H9 (cell line): ENCODE measurements at regions not wholly inside any gene's neighbourhood (a gene's known extent, or its start where the extent isn't known, plus 50 kb on each side); places are given as distances from the start of the nearest gene placed in this dataset.

ENCODE experiments used
- DNase-seq: peaks from one replicate; pipeline ENCODE4 v3.0.0-alpha.2; 2017
- H2AFZ ChIP-seq: one replicate; pipeline ENCODE4 v1.6.1; 2013; ENCODE audit warnings: mild to moderate bottlenecking, low read length, control low read depth, moderate library complexity
- H2AK5ac ChIP-seq: 2 replicates; pipeline ENCODE4 v1.6.1; 2013; ENCODE audit warnings: low read length, control low read depth, mixed read lengths; ENCODE audit not compliant: insufficient read length
- H2BK120ac ChIP-seq: one replicate; pipeline ENCODE4 v1.6.1; 2013; ENCODE audit warnings: low read depth, mild to moderate bottlenecking, low read length, control low read depth, inconsistent platforms; ENCODE audit not compliant: poor library complexity, severe bottlenecking
- H2BK12ac ChIP-seq: 2 replicates; pipeline ENCODE4 v1.6.1; 2013; ENCODE audit warnings: low read length, control low read depth, mixed read lengths, low read depth; ENCODE audit not compliant: insufficient read length
- H2BK15ac ChIP-seq: 2 replicates; pipeline ENCODE4 v1.6.1; 2013; ENCODE audit warnings: low read depth, low read length, control low read depth
- H2BK20ac ChIP-seq: one replicate; pipeline ENCODE4 v1.6.1; 2013; ENCODE audit warnings: low read depth, mild to moderate bottlenecking, low read length, control low read depth, inconsistent platforms; ENCODE audit not compliant: poor library complexity, severe bottlenecking
- H2BK5ac ChIP-seq: 2 replicates; pipeline ENCODE4 v1.6.1; 2013; ENCODE audit warnings: low read length, control low read depth, mixed read lengths; ENCODE audit not compliant: insufficient read length
- H3K14ac ChIP-seq: 2 replicates; pipeline ENCODE4 v1.6.1; 2013; ENCODE audit warnings: low read length, control low read depth; ENCODE audit not compliant: insufficient read depth
- H3K18ac ChIP-seq: 2 replicates; pipeline ENCODE4 v1.6.1; 2013; ENCODE audit warnings: low read depth, mild to moderate bottlenecking, mixed read lengths, low read length, control low read depth; ENCODE audit not compliant: insufficient read length
- H3K23ac ChIP-seq: 2 replicates; pipeline ENCODE4 v1.6.1; 2013; ENCODE audit warnings: low read length, control low read depth, mixed read lengths, low read depth; ENCODE audit not compliant: insufficient read length
- H3K23me2 ChIP-seq: 2 replicates; pipeline ENCODE4 v1.6.1; 2013; ENCODE audit warnings: low read depth, mild to moderate bottlenecking, mixed read lengths, low read length, control low read depth; ENCODE audit not compliant: insufficient read length, poor library complexity, severe bottlenecking
- H3K27ac ChIP-seq: 2 replicates; pipeline ENCODE4 v1.5.1; 2013; ENCODE audit warnings: low read length, control low read depth, mixed read lengths, low read depth; ENCODE audit not compliant: insufficient read length
- H3K27me3 ChIP-seq: 2 replicates; pipeline ENCODE4 v1.6.1; 2013; ENCODE audit warnings: low read length, control low read depth, inconsistent platforms; ENCODE audit not compliant: insufficient read depth
- H3K4ac ChIP-seq: 2 replicates; pipeline ENCODE4 v1.6.1; 2013; ENCODE audit warnings: low read depth, mild to moderate bottlenecking, control low read depth, inconsistent platforms, low read length, moderate library complexity
- H3K4me1 ChIP-seq: 2 replicates; pipeline ENCODE4 v1.6.1; 2013; ENCODE audit warnings: low read length, control low read depth, inconsistent platforms; ENCODE audit not compliant: insufficient read depth
- H3K4me2 ChIP-seq: 2 replicates; pipeline ENCODE4 v1.6.1; 2013; ENCODE audit warnings: low read length, control low read depth, mixed read lengths; ENCODE audit not compliant: insufficient read length, insufficient read depth
- H3K56ac ChIP-seq: 2 replicates; pipeline ENCODE4 v1.6.1; 2013; ENCODE audit warnings: low read depth, mild to moderate bottlenecking, mixed read lengths, low read length, control low read depth; ENCODE audit not compliant: insufficient read length
- H3K79me1 ChIP-seq: 2 replicates; pipeline ENCODE4 v1.6.1; 2013; ENCODE audit warnings: low read depth, mild to moderate bottlenecking, moderate library complexity, low read length, control low read depth, inconsistent platforms; ENCODE audit not compliant: insufficient read depth, poor library complexity, severe bottlenecking
- H3K79me2 ChIP-seq: 2 replicates; pipeline ENCODE4 v1.6.1; 2013; ENCODE audit warnings: low read length, control low read depth, inconsistent platforms; ENCODE audit not compliant: insufficient read depth
- H3K9ac ChIP-seq: 2 replicates; pipeline ENCODE4 v1.6.1; 2013; ENCODE audit warnings: low read length, control low read depth, mixed read lengths; ENCODE audit not compliant: insufficient read length; ENCODE audit errors: extremely low read depth
- H3K9me3 ChIP-seq: one replicate; pipeline ENCODE4 v1.6.1; 2013; ENCODE audit warnings: low read depth, low read length, inconsistent platforms; ENCODE audit not compliant: control insufficient read depth
- H3T11ph ChIP-seq: one replicate; pipeline ENCODE4 v1.6.1; 2013; ENCODE audit warnings: mild to moderate bottlenecking, low read length, control low read depth, inconsistent platforms
- H4K20me1 ChIP-seq: one replicate; pipeline ENCODE4 v1.6.1; 2013; ENCODE audit not compliant: control insufficient read depth, insufficient read length, insufficient read depth
- H4K5ac ChIP-seq: 2 replicates; pipeline ENCODE4 v1.6.1; 2013; ENCODE audit warnings: low read depth, mild to moderate bottlenecking, mixed read lengths, low read length, control low read depth; ENCODE audit not compliant: insufficient read length
- H4K8ac ChIP-seq: replicated peaks from 2 replicates; pipeline ENCODE4 v1.6.1; 2013; ENCODE audit warnings: low read length, control low read depth, mixed read lengths, low read depth; ENCODE audit not compliant: insufficient read length
- H4K91ac ChIP-seq: 2 replicates; pipeline ENCODE4 v1.6.1; 2013; ENCODE audit warnings: low read depth, mild to moderate bottlenecking, moderate library complexity, mixed read lengths, low read length, control low read depth; ENCODE audit not compliant: insufficient read length
- H3K27ac Mint-ChIP-seq, 3 experiments: 2 replicates in 2 of 3; 3 replicates in 1 of 3; pipeline ENCODE4 v1.8.0; 2020 to 2021; ENCODE audit warnings: mixed read lengths in 3 of 3, mild to moderate bottlenecking in 1 of 3, moderate library complexity in 1 of 3
- H3K27me3 Mint-ChIP-seq: 2 replicates; pipeline ENCODE4 v1.8.0; 2021; ENCODE audit warnings: low read depth, mild to moderate bottlenecking, moderate library complexity, mixed read lengths
- H3K36me3 Mint-ChIP-seq, 3 experiments: 2 replicates in 2 of 3; 3 replicates in 1 of 3; pipeline ENCODE4 v1.8.0; 2020 to 2021; ENCODE audit warnings: low read depth in 3 of 3, mixed read lengths in 3 of 3; ENCODE audit not compliant: insufficient read depth in 1 of 3
- H3K4me1 Mint-ChIP-seq, 2 experiments: 2 replicates each; pipeline ENCODE4 v1.8.0; 2020; ENCODE audit warnings: mixed read lengths in 2 of 2
- H3K4me3 Mint-ChIP-seq, 2 experiments: 2 replicates in 1 of 2; 3 replicates in 1 of 2; pipeline ENCODE4 v1.8.0; 2020 to 2021; ENCODE audit warnings: mild to moderate bottlenecking in 2 of 2, mixed read lengths in 2 of 2, moderate library complexity in 1 of 2
- H3K9me3 Mint-ChIP-seq, 2 experiments: 2 replicates in 1 of 2; 3 replicates in 1 of 2; pipeline ENCODE4 v1.8.0; 2020; ENCODE audit warnings: mild to moderate bottlenecking in 2 of 2, mixed read lengths in 2 of 2, moderate library complexity in 1 of 2
- CTCF ChIP-seq: fragments of 200-600 bp; sonication (generic); conservative IDR thresholded peaks from 3 replicates; pipeline ENCODE4 v1.8.0; 2021; ENCODE audit warnings: antibody characterized with exemption, mild to moderate bottlenecking
- WGBS: extraction: QIAGEN DNeasy Blood & Tissue Kit; methylation state at CpG from one replicate; pipeline ENCODE4 v1.1.7; 2013; ENCODE audit warnings: missing lambda C conversion rate, low lambda C conversion rate, mixed read lengths; ENCODE audit not compliant: insufficient read length; ENCODE audit errors: extremely low coverage; 5-methylcytosine and 5-hydroxymethylcytosine counted together

- Histone ChIP-seq H3K4me2 (no peak overlapping the region), H3K27me3 (peaks cover 2% of the 10 kb centered on the region; the same call in 1 of the 2 replicates), H3K18ac (no peak overlapping the region), H3K79me2 (no peaks in the 10 kb centered on the region), H3K23me2 (no peaks in the 10 kb centered on the region), H3K27ac (no peak overlapping the region), H2BK5ac (no peak overlapping the region), H4K20me1 (no peaks in the 10 kb centered on the region), H3K56ac (no peak overlapping the region), H2AK5ac (no peak overlapping the region), H3K4ac (no peak overlapping the region), H2BK20ac (no peak overlapping the region), H3K23ac (no peak overlapping the region), H3K79me1 (no peaks in the 10 kb centered on the region), H4K91ac (no peak overlapping the region), H3K4me1 (no peaks in the 10 kb centered on the region), H2BK15ac (no peak overlapping the region), H2BK120ac (no peak overlapping the region), H4K5ac (no peak overlapping the region), H3K9ac (no peak overlapping the region), H4K8ac (no peak overlapping the region), H2AFZ (no peak overlapping the region), H3T11ph (no peak overlapping the region), H3K14ac (no peak overlapping the region), H3K9me3 (no peaks in the 10 kb centered on the region), H2BK12ac (no peak overlapping the region)
- Mint-ChIP-seq H3K27ac (no peak overlapping the region), H3K36me3 (peaks cover 0 to 6% (median 0%) of the 10 kb centered on the region in 3 experiments; a peak in 1 of 7 replicates), H3K4me1 (peaks cover 17 to 18% of the 10 kb centered on the region in 2 experiments), H3K9me3 (peaks cover 6 to 8% of the 10 kb centered on the region in 2 experiments), H3K27me3 (peaks cover 42% of the 10 kb centered on the region), H3K4me3 (no peak overlapping the region)
- no CpG with 5 or more reads among the region's 4 CpGs for WGBS
- no peak for TF ChIP-seq CTCF
- DNase-seq = no peak
Observed at GRCh38 chr12:93163260-93164036, 214.3 kb upstream of the NUDT4 start.
